Left lung (tissue), 4 donors: ENCODE measurements at regions not wholly inside any gene's neighbourhood (a gene's known extent, or its start where the extent isn't known, plus 50 kb on each side); places are given as distances from the start of the nearest gene placed in this dataset.
"Not testable (repeated sequence)": the region's sequence is repeated elsewhere in the genome, so short reads cannot be mapped to it uniquely, and the experiment has no call there.

Experiments used
- ATAC-seq: fragments of 200-7000 bp; cut with Tn5 transposase; one replicate; pipeline ENCODE4 v1.9.1; 2020; ENCODE audit warnings: moderate library complexity
- DNase-seq, 4 donors: peaks; one replicate each; pipeline ENCODE4 v3.0.0-alpha.2; 2013 to 2020
- H3K27ac ChIP-seq, 2 donors: fragments of 200-600 bp; sonication (generic) in 1 of 2; one replicate each; pipeline versions ENCODE4 v1.5.0 to v1.8.0; 2020 to 2021
- H3K27me3 ChIP-seq, 2 donors: fragments of 200-600 bp; sonication (generic) in 1 of 2; one replicate each; pipeline versions ENCODE4 v1.5.0 to v1.8.0; 2020 to 2021
- H3K36me3 ChIP-seq, 2 donors: fragments of 200-600 bp; sonication (generic) in 1 of 2; one replicate each; pipeline versions ENCODE4 v1.5.0 to v1.8.0; 2020 to 2021
- H3K4me1 ChIP-seq, 2 donors: fragments of 200-600 bp; one replicate each; pipeline ENCODE4 v1.8.0; 2021
- H3K4me3 ChIP-seq, 2 donors: fragments of 200-600 bp; sonication (generic) in 1 of 2; one replicate each; pipeline versions ENCODE4 v1.5.0 to v1.8.0; 2020 to 2021; ENCODE audit warnings: mild to moderate bottlenecking in 1 of 2
- H3K9me3 ChIP-seq, 2 donors: fragments of 200-600 bp; sonication (generic) in 1 of 2; one replicate each; pipeline versions ENCODE4 v1.5.0 to v1.8.0; 2020 to 2021
- CTCF ChIP-seq, 2 donors: fragments of 200-600 bp; sonication (generic) in 1 of 2; IDR thresholded peaks; one replicate each; pipeline versions ENCODE4 v1.5.0 to v1.8.0; 2021; ENCODE audit warnings: antibody characterized with exemption in 2 of 2
- intact Hi-C, 2 donors: fragments of 100-400 bp; cut with DNase I; formaldehyde crosslinking; loops; one replicate each; pipeline versions ENCODE4 v1.11.2 to v1.14.2; 2022
- donor health status: DM: no; HTN: yes; CAD: no.
- donor health status: DM: no; HTN: no; CAD: no.

GRCh38 chr9:2270565-2270964 lies 255.4 kb downstream of the SMARCA2 start:
- ATAC-seq: no peak
- intact Hi-C loops: no loop called here
- DNase-seq: no peak

GRCh38 chr9:2271426-2271825 lies 256.3 kb downstream of the SMARCA2 start:
- H3K4me1 ChIP-seq: no peaks in the 10 kb centered on the region
- H3K36me3 ChIP-seq: no peaks in the 10 kb centered on the region
- ATAC-seq: peak; percentile 27
- no peaks in the 10 kb centered on the region for H3K9me3 ChIP-seq
- peak in 1 of 4 donors; percentile 17 for DNase-seq
- H3K4me3 ChIP-seq: no peak overlapping the region
- H3K27me3 ChIP-seq: no peaks in the 10 kb centered on the region
- H3K27ac ChIP-seq: no peak overlapping the region
- TF ChIP-seq CTCF (IDR thresholded peaks at IDR 0.05): no peak
- intact Hi-C loops: no loop called here

More at GRCh38 chr9:2270565-2270964, 255.4 kb downstream of the SMARCA2 start:
- Histone ChIP-seq H3K27me3 (no peaks in the 10 kb centered on the region), H3K4me1 (no peaks in the 10 kb centered on the region), H3K27ac (no peak overlapping the region), H3K9me3 (no peaks in the 10 kb centered on the region), H3K36me3 (no peaks in the 10 kb centered on the region), H3K4me3 (no peak overlapping the region)
- no peak for TF ChIP-seq CTCF (IDR thresholded peaks at IDR 0.05)

GRCh38 chr9:2274762-2275161 lies 259.6 kb downstream of the SMARCA2 start:
- TF ChIP-seq CTCF (IDR thresholded peaks at IDR 0.05): no peak
- Histone ChIP-seq H3K9me3 (no peaks in the 10 kb centered on the region), H3K27me3 (no peaks in the 10 kb centered on the region), H3K36me3 (no peaks in the 10 kb centered on the region), H3K4me3 (no peak overlapping the region), H3K4me1 (no peaks in the 10 kb centered on the region), H3K27ac (no peak overlapping the region)
- ATAC-seq (no peak), DNase-seq (no peak)
- intact Hi-C loops: no loop called here

GRCh38 chr9:2276296-2276695 lies 261.1 kb downstream of the SMARCA2 start:
- peak overlapping the region in 1 of 2 donors; percentile 53 for H3K27ac ChIP-seq
- no peak for TF ChIP-seq CTCF (IDR thresholded peaks at IDR 0.05)
- DNase-seq (no peak), ATAC-seq (no peak)
- H3K4me1 ChIP-seq: no peaks in the 10 kb centered on the region
- peak overlapping the region in 1 of 2 donors; percentile 20 for H3K4me3 ChIP-seq
- no peaks in the 10 kb centered on the region for H3K36me3 ChIP-seq
- H3K9me3 ChIP-seq: no peaks in the 10 kb centered on the region
- H3K27me3 ChIP-seq: no peaks in the 10 kb centered on the region
- intact Hi-C loops: no loop called here

GRCh38 chr9:2277133-2277532 lies 262.0 kb downstream of the SMARCA2 start:
- H3K4me1 ChIP-seq, intact Hi-C loops, DNase-seq: not testable (repeated sequence)

GRCh38 chr9:2277644-2278043 lies 262.5 kb downstream of the SMARCA2 start:
- H3K4me1 ChIP-seq, intact Hi-C loops, DNase-seq: not testable (repeated sequence)

More at GRCh38 chr9:2277133-2277532, 262.0 kb downstream of the SMARCA2 start:
- H3K36me3 ChIP-seq, ATAC-seq, H3K9me3 ChIP-seq, H3K27me3 ChIP-seq: not testable (repeated sequence)
- Histone ChIP-seq H3K27ac (peak overlapping the region in 1 of 2 donors; percentile 53), H3K4me3 (peak overlapping the region in 1 of 2 donors; percentile 20)

GRCh38 chr9:2279138-2279537 lies 264.0 kb downstream of the SMARCA2 start:
- H3K4me1 ChIP-seq, H3K4me3 ChIP-seq, H3K36me3 ChIP-seq, H3K27me3 ChIP-seq, intact Hi-C loops, H3K9me3 ChIP-seq, ATAC-seq: not testable (repeated sequence)
- peak overlapping the region in 1 of 2 donors; percentile 33 for H3K27ac ChIP-seq
- DNase-seq: peak in 1 of 4 donors; percentile 63

More at GRCh38 chr9:2277644-2278043, 262.5 kb downstream of the SMARCA2 start:
- not testable (repeated sequence) for ATAC-seq, H3K36me3 ChIP-seq, H3K4me3 ChIP-seq, H3K27me3 ChIP-seq, H3K9me3 ChIP-seq, H3K27ac ChIP-seq
